RWPE1 (cell line): ENCODE measurements at regions not wholly inside any gene's neighbourhood (a gene's known extent, or its start where the extent isn't known, plus 50 kb on each side); places are given as distances from the start of the nearest gene placed in this dataset.

Source experiments
- CTCF ChIA-PET: fragments of 350-600 bp; sonication (Branson Sonifier 250); formaldehyde crosslinking; extraction: SDS; loops from one replicate; lab custom pipeline; 2021; lab: Yijun Ruan, JAX
- POLR2A ChIA-PET: fragments of 400-600 bp; formaldehyde crosslinking; extraction: SDS; loops from one replicate; lab custom pipeline; 2020; ENCODE audit warnings: antibody characterized with exemption; ENCODE audit not compliant: low non-redundant PET; lab: Yijun Ruan, JAX
- DNase-seq: peaks from one replicate; pipeline ENCODE4 v3.0.0; 2012; ENCODE audit warnings: low spot score
- H3K27ac ChIP-seq: fragments of 450-650 bp; 2 replicates; pipeline ENCODE4 v1.5.1; 2017
- CTCF ChIP-seq: fragments of 450-650 bp; conservative IDR thresholded peaks from 2 replicates; pipeline ENCODE4 v1.5.1; 2017; ENCODE audit warnings: low read depth, mild to moderate bottlenecking

DNA sequence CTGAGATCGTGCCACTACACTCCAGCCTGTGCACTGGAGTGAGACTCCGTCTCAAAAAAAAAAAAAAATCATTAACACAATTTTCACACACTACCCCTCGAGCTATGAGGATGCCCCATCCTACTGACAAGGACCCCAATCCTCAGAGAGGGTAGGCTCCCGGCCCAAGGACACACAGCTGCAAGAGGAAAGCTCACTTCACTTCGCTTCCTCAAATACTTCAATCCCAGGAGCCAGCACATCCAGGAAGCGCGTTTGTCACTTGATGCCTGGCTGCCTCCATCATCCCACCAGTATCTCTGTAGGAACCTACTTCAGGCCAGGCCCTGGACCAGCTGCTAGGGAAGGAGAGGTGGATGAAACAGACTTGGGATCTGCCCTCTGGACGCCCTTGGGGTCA lies 144.0 kb downstream of the CRYBB2 start:
- ChIA-PET POLR2A (no interaction called here), CTCF (no interaction called here)
- TF ChIP-seq CTCF: no peak
- peak overlapping the region; percentile 61 for H3K27ac ChIP-seq
- no peak for DNase-seq

DNA sequence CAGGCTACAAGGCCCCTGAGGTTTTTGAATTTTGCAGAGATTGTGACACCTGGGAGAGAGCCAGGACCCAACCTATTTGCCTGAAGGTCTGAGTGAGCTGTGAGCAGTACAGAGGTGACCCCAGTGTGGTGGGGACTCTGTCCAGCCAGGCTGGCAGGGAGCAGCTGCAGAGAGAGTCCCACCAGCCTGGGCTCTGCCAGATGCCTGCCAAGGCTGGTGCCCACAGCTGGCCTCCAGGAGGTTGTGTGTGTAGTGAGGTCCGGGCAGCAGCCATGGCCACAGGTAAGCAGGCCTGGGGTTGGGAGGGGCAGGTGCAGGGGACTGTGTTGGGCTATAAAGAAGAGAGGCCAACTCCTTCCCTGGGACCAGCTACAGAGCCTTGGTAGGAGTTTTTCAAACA lies 144.8 kb downstream of the CRYBB2 start:
- DNase-seq: no peak
- peak overlapping the region; percentile 61 for H3K27ac ChIP-seq
- CTCF ChIA-PET: no interaction called here
- POLR2A ChIA-PET: no interaction called here
- TF ChIP-seq CTCF: no peak

DNA sequence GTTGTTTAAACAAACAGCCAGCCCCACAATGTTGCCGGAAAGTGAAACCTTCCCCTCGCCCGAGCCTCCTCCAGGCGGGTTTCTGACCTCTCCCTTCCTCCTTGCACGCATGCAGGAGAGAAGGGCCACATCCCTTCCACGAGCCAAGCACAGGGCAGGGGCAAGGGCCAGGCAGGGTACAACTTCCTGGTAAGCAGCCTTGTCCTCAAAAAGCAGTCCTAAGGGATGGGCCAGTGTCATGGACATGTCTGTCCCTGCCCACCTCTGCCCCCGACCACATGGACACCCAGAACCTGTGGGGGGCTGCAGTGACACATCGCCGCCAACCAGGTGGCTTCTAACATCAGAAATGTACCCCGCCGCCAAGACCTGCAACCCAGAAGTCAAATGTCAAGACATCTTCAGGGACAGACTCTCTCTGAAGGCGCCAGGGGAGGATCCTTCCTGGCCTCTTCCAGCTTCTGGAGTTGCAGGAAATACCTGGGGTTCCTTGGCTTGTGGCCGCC lies 145.3 kb downstream of the CRYBB2 start:
- CTCF ChIA-PET: no interaction called here

DNA sequence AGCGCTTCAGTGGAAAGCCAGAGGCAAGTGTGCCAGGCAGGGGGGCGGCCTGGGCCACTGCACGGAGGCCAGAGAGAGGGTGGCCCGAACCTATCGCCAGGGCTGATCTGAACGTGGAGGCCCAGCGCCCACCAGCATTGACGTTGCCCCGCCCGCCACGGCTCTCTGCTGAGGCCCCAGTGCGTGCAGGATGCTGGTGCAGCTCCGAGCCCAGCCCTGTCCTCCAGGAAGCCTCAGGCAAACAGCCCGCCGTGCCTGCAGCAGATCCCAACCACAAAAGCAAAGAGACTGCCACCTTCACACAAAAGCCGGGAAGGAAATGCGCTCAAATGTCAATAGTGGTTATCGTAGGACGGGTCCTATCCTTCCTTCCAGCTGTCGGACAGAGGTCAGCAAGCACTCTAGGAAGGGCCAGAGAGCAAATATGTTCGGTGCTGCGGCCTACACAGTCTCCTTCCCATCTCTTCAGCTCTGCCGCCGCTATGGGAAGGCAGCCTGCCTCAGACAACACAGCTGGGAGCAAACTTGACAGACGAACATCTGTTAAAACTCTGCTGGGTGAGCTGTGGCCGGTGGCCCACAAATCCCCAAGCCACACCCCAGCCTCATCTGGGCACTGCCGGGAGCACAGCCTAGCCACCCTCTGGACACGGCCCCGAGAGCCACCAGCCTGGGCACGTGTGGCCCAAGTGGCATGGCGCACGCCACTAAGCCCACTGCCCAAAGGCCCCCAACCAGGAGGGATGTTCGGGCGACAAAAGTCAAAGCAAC lies 146.2 kb downstream of the CRYBB2 start:
- H3K27ac ChIP-seq: peak overlapping the region; percentile 61
- no peak for DNase-seq
- ChIA-PET CTCF (no interaction called here), POLR2A (no interaction called here)
- no peak for TF ChIP-seq CTCF

More for the DNA sequence above, 145.3 kb downstream of the CRYBB2 start:
- H3K27ac ChIP-seq: peak overlapping the region; percentile 61
- no peak for DNase-seq
- TF ChIP-seq CTCF: no peak
- POLR2A ChIA-PET: no interaction called here

GRCh38 chr22:25366408-25366807 lies 147.0 kb downstream of the CRYBB2 start:
- ChIA-PET CTCF (interaction anchor here (0.6 kb wide), 1 partner anchor 36 kb away, joined by 3 read pairs; no protein-coding TSS in a partner anchor), POLR2A (no interaction called here)
- no peak for DNase-seq
- TF ChIP-seq CTCF: no peak
- H3K27ac ChIP-seq: peak overlapping the region; percentile 61; the same call in 1 of the 2 replicates

- TF ChIP-seq CTCF: no peak
- H3K27ac ChIP-seq: peak overlapping the region; percentile 61
- POLR2A ChIA-PET: no interaction called here
- CTCF ChIA-PET: interaction anchor here (0.5 kb wide), 1 partner anchor 16 kb away, joined by 4 read pairs; no protein-coding TSS in a partner anchor
- no peak for DNase-seq
Measured at GRCh38 chr22:25366876-25367466, 147.5 kb downstream of the CRYBB2 start.
